Erythroblast (primary cell): ENCODE measurements at regions not wholly inside any gene's neighbourhood (a gene's known extent, or its start where the extent isn't known, plus 50 kb on each side); places are given as distances from the start of the nearest gene placed in this dataset.

Experiments
- GATA1 ChIP-seq: IDR thresholded peaks from 2 replicates; pipeline ENCODE4 v1.6.1; 2011; ENCODE audit warnings: low read depth, mild to moderate bottlenecking, control low read depth, low read length, moderate library complexity
- POLR2A ChIP-seq: IDR thresholded peaks from 2 replicates; pipeline ENCODE4 v1.6.1; 2011; ENCODE audit warnings: mild to moderate bottlenecking, low read length

GRCh38 chr5:141799507-141800167, 78.6 kb downstream of the PCDH1 start:
- TF ChIP-seq POLR2A, result no peak
- no peak for TF ChIP-seq GATA1
